ENCODE measurements at regions not wholly inside any gene's neighbourhood (a gene's known extent, or its start where the extent isn't known, plus 50 kb on each side); places are given as distances from the start of the nearest gene placed in this dataset.

- TF ChIP-seq, protein P1, sequence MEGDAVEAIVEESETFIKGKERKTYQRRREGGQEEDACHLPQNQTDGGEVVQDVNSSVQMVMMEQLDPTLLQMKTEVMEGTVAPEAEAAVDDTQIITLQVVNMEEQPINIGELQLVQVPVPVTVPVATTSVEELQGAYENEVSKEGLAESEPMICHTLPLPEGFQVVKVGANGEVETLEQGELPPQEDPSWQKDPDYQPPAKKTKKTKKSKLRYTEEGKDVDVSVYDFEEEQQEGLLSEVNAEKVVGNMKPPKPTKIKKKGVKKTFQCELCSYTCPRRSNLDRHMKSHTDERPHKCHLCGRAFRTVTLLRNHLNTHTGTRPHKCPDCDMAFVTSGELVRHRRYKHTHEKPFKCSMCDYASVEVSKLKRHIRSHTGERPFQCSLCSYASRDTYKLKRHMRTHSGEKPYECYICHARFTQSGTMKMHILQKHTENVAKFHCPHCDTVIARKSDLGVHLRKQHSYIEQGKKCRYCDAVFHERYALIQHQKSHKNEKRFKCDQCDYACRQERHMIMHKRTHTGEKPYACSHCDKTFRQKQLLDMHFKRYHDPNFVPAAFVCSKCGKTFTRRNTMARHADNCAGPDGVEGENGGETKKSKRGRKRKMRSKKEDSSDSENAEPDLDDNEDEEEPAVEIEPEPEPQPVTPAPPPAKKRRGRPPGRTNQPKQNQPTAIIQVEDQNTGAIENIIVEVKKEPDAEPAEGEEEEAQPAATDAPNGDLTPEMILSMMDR (IDR thresholded peaks at IDR 0.05 in 2 of 3, conservative IDR thresholded peaks at IDR 0.05 in 1 of 3; ENCODE audit: borderline replicate concordance in 1 of 3, insufficient read depth in 1 of 3, low read depth in 2 of 3, low read length in 2 of 3), result no peak
- TF ChIP-seq EGR1 (IDR thresholded peaks at IDR 0.05; ENCODE audit: low read depth) (no peak), POLR2A (IDR thresholded peaks at IDR 0.05; ENCODE audit: borderline replicate concordance, extremely low read depth, insufficient read depth, insufficient read length) (no peak), POLR2AphosphoS5 (IDR thresholded peaks at IDR 0.05; ENCODE audit: low read depth, low read length) (no peak), REST (IDR thresholded peaks at IDR 0.05; ENCODE audit: low read depth) (no peak)
Observed at GRCh38 chr6:164344801-164345291, 930.3 kb downstream of the QKI start.
